ENCODE measurements at regions not wholly inside any gene's neighbourhood (a gene's known extent, or its start where the extent isn't known, plus 50 kb on each side); places are given as distances from the start of the nearest gene placed in this dataset.

DNA sequence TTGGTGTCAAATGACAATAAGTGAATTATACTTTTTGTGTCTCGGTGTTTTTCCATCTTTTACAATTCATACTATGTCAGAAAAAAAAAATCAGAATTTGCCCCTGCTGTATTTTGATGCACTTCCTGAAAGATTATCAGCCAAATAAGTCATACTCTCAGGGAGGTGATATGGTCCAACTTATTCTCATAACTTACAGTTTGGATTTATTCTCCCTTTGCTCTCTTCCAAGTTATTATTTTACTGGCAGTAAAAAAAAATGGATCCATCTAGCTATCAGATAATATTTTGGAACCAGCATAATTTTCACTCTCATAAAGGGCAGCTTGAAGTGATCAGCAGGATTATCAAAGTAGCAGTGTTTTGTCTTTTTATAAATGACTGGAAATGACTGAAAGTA, 337.1 kb downstream of the BMPER start:
- TF ChIP-seq, protein P1, sequence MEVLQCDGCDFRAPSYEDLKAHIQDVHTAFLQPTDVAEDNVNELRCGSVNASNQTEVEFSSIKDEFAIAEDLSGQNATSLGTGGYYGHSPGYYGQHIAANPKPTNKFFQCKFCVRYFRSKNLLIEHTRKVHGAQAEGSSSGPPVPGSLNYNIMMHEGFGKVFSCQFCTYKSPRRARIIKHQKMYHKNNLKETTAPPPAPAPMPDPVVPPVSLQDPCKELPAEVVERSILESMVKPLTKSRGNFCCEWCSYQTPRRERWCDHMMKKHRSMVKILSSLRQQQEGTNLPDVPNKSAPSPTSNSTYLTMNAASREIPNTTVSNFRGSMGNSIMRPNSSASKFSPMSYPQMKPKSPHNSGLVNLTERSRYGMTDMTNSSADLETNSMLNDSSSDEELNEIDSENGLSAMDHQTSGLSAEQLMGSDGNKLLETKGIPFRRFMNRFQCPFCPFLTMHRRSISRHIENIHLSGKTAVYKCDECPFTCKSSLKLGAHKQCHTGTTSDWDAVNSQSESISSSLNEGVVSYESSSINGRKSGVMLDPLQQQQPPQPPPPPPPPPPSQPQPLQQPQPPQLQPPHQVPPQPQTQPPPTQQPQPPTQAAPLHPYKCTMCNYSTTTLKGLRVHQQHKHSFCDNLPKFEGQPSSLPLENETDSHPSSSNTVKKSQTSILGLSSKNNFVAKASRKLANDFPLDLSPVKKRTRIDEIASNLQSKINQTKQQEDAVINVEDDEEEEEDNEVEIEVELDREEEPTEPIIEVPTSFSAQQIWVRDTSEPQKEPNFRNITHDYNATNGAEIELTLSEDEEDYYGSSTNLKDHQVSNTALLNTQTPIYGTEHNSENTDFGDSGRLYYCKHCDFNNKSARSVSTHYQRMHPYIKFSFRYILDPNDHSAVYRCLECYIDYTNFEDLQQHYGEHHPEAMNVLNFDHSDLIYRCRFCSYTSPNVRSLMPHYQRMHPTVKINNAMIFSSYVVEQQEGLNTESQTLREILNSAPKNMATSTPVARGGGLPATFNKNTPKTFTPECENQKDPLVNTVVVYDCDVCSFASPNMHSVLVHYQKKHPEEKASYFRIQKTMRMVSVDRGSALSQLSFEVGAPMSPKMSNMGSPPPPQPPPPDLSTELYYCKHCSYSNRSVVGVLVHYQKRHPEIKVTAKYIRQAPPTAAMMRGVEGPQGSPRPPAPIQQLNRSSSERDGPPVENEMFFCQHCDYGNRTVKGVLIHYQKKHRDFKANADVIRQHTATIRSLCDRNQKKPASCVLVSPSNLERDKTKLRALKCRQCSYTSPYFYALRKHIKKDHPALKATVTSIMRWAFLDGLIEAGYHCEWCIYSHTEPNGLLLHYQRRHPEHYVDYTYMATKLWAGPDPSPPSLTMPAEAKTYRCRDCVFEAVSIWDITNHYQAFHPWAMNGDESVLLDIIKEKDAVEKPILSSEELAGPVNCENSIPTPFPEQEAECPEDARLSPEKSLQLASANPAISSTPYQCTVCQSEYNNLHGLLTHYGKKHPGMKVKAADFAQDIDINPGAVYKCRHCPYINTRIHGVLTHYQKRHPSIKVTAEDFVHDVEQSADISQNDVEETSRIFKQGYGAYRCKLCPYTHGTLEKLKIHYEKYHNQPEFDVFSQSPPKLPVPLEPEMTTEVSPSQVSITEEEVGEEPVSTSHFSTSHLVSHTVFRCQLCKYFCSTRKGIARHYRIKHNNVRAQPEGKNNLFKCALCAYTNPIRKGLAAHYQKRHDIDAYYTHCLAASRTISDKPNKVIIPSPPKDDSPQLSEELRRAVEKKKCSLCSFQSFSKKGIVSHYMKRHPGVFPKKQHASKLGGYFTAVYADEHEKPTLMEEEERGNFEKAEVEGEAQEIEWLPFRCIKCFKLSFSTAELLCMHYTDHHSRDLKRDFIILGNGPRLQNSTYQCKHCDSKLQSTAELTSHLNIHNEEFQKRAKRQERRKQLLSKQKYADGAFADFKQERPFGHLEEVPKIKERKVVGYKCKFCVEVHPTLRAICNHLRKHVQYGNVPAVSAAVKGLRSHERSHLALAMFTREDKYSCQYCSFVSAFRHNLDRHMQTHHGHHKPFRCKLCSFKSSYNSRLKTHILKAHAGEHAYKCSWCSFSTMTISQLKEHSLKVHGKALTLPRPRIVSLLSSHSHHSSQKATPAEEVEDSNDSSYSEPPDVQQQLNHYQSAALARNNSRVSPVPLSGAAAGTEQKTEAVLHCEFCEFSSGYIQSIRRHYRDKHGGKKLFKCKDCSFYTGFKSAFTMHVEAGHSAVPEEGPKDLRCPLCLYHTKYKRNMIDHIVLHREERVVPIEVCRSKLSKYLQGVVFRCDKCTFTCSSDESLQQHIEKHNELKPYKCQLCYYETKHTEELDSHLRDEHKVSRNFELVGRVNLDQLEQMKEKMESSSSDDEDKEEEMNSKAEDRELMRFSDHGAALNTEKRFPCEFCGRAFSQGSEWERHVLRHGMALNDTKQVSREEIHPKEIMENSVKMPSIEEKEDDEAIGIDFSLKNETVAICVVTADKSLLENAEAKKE (CRISPR knock-in tag; IDR thresholded peaks at IDR 0.05): no peak
- TF ChIP-seq EZH2phosphoT487 (IDR thresholded peaks at IDR 0.05; ENCODE audit: unreplicated experiment) (no peak), NANOG (IDR thresholded peaks at IDR 0.05; ENCODE audit: borderline replicate concordance) (no peak), JUNB (IDR thresholded peaks at IDR 0.05; ENCODE audit: unreplicated experiment) (no peak), ZNF114 (CRISPR knock-in tag; IDR thresholded peaks at IDR 0.05) (no peak), EZH2 (IDR thresholded peaks at IDR 0.05; ENCODE audit: low read depth, unreplicated experiment) (no peak), CREB1 (CRISPR knock-in tag; IDR thresholded peaks at IDR 0.05; ENCODE audit: low read depth) (no peak), ZNF331 (CRISPR knock-in tag; IDR thresholded peaks at IDR 0.05; ENCODE audit: low read depth) (no peak), STAT1 (IDR thresholded peaks at IDR 0.05; ENCODE audit: unreplicated experiment) (no peak), POLR2AphosphoS5 (IDR thresholded peaks at IDR 0.05; ENCODE audit: low read depth) (no peak)
- TF ChIP-seq, protein P2, sequence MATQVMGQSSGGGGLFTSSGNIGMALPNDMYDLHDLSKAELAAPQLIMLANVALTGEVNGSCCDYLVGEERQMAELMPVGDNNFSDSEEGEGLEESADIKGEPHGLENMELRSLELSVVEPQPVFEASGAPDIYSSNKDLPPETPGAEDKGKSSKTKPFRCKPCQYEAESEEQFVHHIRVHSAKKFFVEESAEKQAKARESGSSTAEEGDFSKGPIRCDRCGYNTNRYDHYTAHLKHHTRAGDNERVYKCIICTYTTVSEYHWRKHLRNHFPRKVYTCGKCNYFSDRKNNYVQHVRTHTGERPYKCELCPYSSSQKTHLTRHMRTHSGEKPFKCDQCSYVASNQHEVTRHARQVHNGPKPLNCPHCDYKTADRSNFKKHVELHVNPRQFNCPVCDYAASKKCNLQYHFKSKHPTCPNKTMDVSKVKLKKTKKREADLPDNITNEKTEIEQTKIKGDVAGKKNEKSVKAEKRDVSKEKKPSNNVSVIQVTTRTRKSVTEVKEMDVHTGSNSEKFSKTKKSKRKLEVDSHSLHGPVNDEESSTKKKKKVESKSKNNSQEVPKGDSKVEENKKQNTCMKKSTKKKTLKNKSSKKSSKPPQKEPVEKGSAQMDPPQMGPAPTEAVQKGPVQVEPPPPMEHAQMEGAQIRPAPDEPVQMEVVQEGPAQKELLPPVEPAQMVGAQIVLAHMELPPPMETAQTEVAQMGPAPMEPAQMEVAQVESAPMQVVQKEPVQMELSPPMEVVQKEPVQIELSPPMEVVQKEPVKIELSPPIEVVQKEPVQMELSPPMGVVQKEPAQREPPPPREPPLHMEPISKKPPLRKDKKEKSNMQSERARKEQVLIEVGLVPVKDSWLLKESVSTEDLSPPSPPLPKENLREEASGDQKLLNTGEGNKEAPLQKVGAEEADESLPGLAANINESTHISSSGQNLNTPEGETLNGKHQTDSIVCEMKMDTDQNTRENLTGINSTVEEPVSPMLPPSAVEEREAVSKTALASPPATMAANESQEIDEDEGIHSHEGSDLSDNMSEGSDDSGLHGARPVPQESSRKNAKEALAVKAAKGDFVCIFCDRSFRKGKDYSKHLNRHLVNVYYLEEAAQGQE (IDR thresholded peaks at IDR 0.05; ENCODE audit: unreplicated experiment): no peak
- TF ChIP-seq, protein P3, sequence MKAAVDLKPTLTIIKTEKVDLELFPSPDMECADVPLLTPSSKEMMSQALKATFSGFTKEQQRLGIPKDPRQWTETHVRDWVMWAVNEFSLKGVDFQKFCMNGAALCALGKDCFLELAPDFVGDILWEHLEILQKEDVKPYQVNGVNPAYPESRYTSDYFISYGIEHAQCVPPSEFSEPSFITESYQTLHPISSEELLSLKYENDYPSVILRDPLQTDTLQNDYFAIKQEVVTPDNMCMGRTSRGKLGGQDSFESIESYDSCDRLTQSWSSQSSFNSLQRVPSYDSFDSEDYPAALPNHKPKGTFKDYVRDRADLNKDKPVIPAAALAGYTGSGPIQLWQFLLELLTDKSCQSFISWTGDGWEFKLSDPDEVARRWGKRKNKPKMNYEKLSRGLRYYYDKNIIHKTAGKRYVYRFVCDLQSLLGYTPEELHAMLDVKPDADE (IDR thresholded peaks at IDR 0.05): no peak
- TF ChIP-seq, protein P4, sequence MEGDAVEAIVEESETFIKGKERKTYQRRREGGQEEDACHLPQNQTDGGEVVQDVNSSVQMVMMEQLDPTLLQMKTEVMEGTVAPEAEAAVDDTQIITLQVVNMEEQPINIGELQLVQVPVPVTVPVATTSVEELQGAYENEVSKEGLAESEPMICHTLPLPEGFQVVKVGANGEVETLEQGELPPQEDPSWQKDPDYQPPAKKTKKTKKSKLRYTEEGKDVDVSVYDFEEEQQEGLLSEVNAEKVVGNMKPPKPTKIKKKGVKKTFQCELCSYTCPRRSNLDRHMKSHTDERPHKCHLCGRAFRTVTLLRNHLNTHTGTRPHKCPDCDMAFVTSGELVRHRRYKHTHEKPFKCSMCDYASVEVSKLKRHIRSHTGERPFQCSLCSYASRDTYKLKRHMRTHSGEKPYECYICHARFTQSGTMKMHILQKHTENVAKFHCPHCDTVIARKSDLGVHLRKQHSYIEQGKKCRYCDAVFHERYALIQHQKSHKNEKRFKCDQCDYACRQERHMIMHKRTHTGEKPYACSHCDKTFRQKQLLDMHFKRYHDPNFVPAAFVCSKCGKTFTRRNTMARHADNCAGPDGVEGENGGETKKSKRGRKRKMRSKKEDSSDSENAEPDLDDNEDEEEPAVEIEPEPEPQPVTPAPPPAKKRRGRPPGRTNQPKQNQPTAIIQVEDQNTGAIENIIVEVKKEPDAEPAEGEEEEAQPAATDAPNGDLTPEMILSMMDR (conservative IDR thresholded peaks at IDR 0.05; ENCODE audit: low read depth in 2 of 2): no peak
- Histone ChIP-seq H3K27me3 (ENCODE audit: insufficient read depth) (no peaks in the 10 kb centered on the region), H3K9me2 (ENCODE audit: insufficient read depth) (peaks cover 11% of the 10 kb centered on the region), H3K4me2 (no peak overlapping the region), H3K36me3 (ENCODE audit: insufficient read depth) (no peaks in the 10 kb centered on the region), H2AFZ (no peak overlapping the region), H3K4me3 (no peak overlapping the region), H3K27ac (ENCODE audit: low read depth) (no peak overlapping the region), H4K20me1 (replicated peaks; ENCODE audit: insufficient read depth) (no peaks in the 10 kb centered on the region), H3F3A (replicated peaks; ENCODE audit: low read depth) (no peaks in the 10 kb centered on the region), H3K4me1 (ENCODE audit: insufficient read depth) (no peaks in the 10 kb centered on the region), H3K79me2 (replicated peaks; ENCODE audit: insufficient read depth) (no peaks in the 10 kb centered on the region)
- peaks cover 3% of the 10 kb centered on the region for H3K27me3 Mint-ChIP-seq (ENCODE audit: insufficient read depth, low read depth, poor library complexity)
- no peaks in the 10 kb centered on the region for H3K9me3 Mint-ChIP-seq
- H3K4me3 Mint-ChIP-seq: no peak overlapping the region
- H3K4me1 Mint-ChIP-seq: no peaks in the 10 kb centered on the region
- no peak for ATAC-seq
- DNase-seq (ENCODE audit: low spot score): no peak
- H3K36me3 Mint-ChIP-seq (ENCODE audit: low read depth): no peaks in the 10 kb centered on the region
- H3K27ac Mint-ChIP-seq: no peak overlapping the region

Measured in GM23338 (cell line).